ENCODE measurements at regions not wholly inside any gene's neighbourhood (a gene's known extent, or its start where the extent isn't known, plus 50 kb on each side); places are given as distances from the start of the nearest gene placed in this dataset.
"Not testable (repeated sequence)": the region's sequence is repeated elsewhere in the genome, so short reads cannot be mapped to it uniquely, and the experiment has no call there.

GRCh38 chr3:107464037-107464436 is 58.7 kb upstream of the BBX start:
- no peak overlapping the region for H2BK5ac ChIP-seq (ENCODE audit: low read depth, low read length, poor library complexity, severe bottlenecking)
- no peak overlapping the region for H4K91ac ChIP-seq (ENCODE audit: low read length)
- no peak overlapping the region for H3K4me3 ChIP-seq (ENCODE audit: insufficient read depth in 1 of 2, low read depth in 1 of 2, low read length in 2 of 2)
- H2BK12ac ChIP-seq (ENCODE audit: low read length in 2 of 2) = no peak overlapping the region
- H3K18ac ChIP-seq (ENCODE audit: low read depth in 1 of 2, low read length in 2 of 2) = peak overlapping the region in 1 of 2 experiments; percentile 12
- 96% methylated on average over 2 of the region's 2 CpGs for WGBS
- no peaks in the 10 kb centered on the region for H3K9me3 ChIP-seq (ENCODE audit: control insufficient read depth, low read length)
- H3K79me1 ChIP-seq (replicated peaks; ENCODE audit: low read length, poor library complexity, severe bottlenecking) = no peaks in the 10 kb centered on the region
- no peak overlapping the region for H3K4ac ChIP-seq (ENCODE audit: low read depth in 1 of 2, low read length in 2 of 2)
- DNase-seq = no peak
- H2BK120ac ChIP-seq (ENCODE audit: low read depth, low read length) = no peak overlapping the region
- H3K4me1 ChIP-seq (ENCODE audit: control insufficient read depth, insufficient read depth, low read depth, low read length) = no peaks in the 10 kb centered on the region
- no peak overlapping the region for H3K4me2 ChIP-seq (ENCODE audit: low read length, poor library complexity, severe bottlenecking)
- H3K27ac ChIP-seq (ENCODE audit: low read length, poor library complexity, severe bottlenecking) = no peak overlapping the region
- H3K36me3 ChIP-seq (ENCODE audit: control insufficient read depth in 1 of 2, insufficient read depth in 2 of 2, low read depth in 1 of 2, low read length in 2 of 2) = no peaks in the 10 kb centered on the region
- H3K14ac ChIP-seq (ENCODE audit: low read length in 2 of 2) = no peak overlapping the region
- peaks cover 0 to 4% of the 10 kb centered on the region in 2 experiments for H3K27me3 ChIP-seq (ENCODE audit: control insufficient read depth in 1 of 2, insufficient read depth in 1 of 2, low read length in 2 of 2)
- no peak overlapping the region for H3K23ac ChIP-seq (ENCODE audit: low read length in 2 of 2)
- H3K9ac ChIP-seq (ENCODE audit: low read length) = no peak overlapping the region
- no peak overlapping the region for H2AFZ ChIP-seq (ENCODE audit: low read depth, low read length)
- H4K8ac ChIP-seq (ENCODE audit: low read length) = no peak overlapping the region
- no peak overlapping the region for H2BK15ac ChIP-seq (ENCODE audit: low read depth, poor library complexity, severe bottlenecking)
- no peak overlapping the region for H2AK5ac ChIP-seq (ENCODE audit: low read length, severe bottlenecking)

- Histone ChIP-seq H4K8ac (ENCODE audit: low read length) (no peak overlapping the region), H3K4me1 (ENCODE audit: control insufficient read depth, insufficient read depth, low read depth, low read length) (no peaks in the 10 kb centered on the region), H3K4me3 (ENCODE audit: insufficient read depth in 1 of 2, low read depth in 1 of 2, low read length in 2 of 2) (no peak overlapping the region), H3K23ac (ENCODE audit: low read length in 2 of 2) (no peak overlapping the region), H3K4me2 (ENCODE audit: low read length, poor library complexity, severe bottlenecking) (no peak overlapping the region), H2BK12ac (ENCODE audit: low read length in 2 of 2) (no peak overlapping the region), H3K18ac (ENCODE audit: low read depth in 1 of 2, low read length in 2 of 2) (no peak overlapping the region), H3K79me1 (replicated peaks; ENCODE audit: low read length, poor library complexity, severe bottlenecking) (no peaks in the 10 kb centered on the region), H3K9me3 (ENCODE audit: control insufficient read depth, low read length) (no peaks in the 10 kb centered on the region), H3K27ac (ENCODE audit: low read length, poor library complexity, severe bottlenecking) (no peak overlapping the region), H2BK15ac (ENCODE audit: low read depth, poor library complexity, severe bottlenecking) (no peak overlapping the region), H3K9ac (ENCODE audit: low read length) (no peak overlapping the region), H2AFZ (ENCODE audit: low read depth, low read length) (no peak overlapping the region), H2AK5ac (ENCODE audit: low read length, severe bottlenecking) (no peak overlapping the region), H3K36me3 (ENCODE audit: control insufficient read depth in 1 of 2, insufficient read depth in 2 of 2, low read depth in 1 of 2, low read length in 2 of 2) (no peaks in the 10 kb centered on the region), H2BK5ac (ENCODE audit: low read depth, low read length, poor library complexity, severe bottlenecking) (no peak overlapping the region), H3K27me3 (ENCODE audit: control insufficient read depth in 1 of 2, insufficient read depth in 1 of 2, low read length in 2 of 2) (peaks cover 0 to 4% of the 10 kb centered on the region in 2 experiments), H3K4ac (ENCODE audit: low read depth in 1 of 2, low read length in 2 of 2) (no peak overlapping the region), H2BK120ac (ENCODE audit: low read depth, low read length) (no peak overlapping the region), H4K91ac (ENCODE audit: low read length) (no peak overlapping the region), H3K14ac (ENCODE audit: low read length in 2 of 2) (no peak overlapping the region)
- DNase-seq = no peak
- WGBS = 75% methylated on average over 2 of the region's 3 CpGs
These were observed 57.6 kb upstream of the BBX start for GRCh38 chr3:107465064-107465631.

DNA sequence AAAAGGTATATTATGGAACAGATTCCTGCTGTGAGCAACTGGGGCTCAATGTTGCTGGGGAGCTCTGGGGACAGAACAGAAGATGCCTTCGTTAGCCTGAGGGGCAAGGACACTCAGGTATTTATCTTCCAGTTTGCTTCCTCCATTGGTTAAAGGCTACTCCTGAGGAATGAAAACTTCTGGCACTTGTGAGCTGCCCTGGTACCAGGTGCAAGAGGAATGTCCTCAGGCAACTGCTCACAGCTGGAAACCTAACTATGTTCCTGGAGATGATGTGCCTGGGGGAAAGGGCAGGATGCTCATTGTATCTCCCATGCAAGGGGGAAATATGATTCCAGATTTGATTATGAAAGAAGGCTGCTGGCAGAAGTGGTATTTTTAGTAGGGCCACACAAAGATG is 54.0 kb upstream of the BBX start:
- no peak overlapping the region for H3K23ac ChIP-seq (ENCODE audit: low read length in 2 of 2)
- H3K27me3 ChIP-seq (ENCODE audit: control insufficient read depth in 1 of 2, insufficient read depth in 1 of 2, low read length in 2 of 2) = peaks cover 0 to 4% of the 10 kb centered on the region in 2 experiments
- no peak for DNase-seq
- WGBS = 87% methylated on average over 1 of the region's 1 CpG
- no peak overlapping the region for H2AK5ac ChIP-seq (ENCODE audit: low read length, severe bottlenecking)
- no peak overlapping the region for H4K91ac ChIP-seq (ENCODE audit: low read length)
- no peaks in the 10 kb centered on the region for H3K79me1 ChIP-seq (replicated peaks; ENCODE audit: low read length, poor library complexity, severe bottlenecking)
- H2BK15ac ChIP-seq (ENCODE audit: low read depth, poor library complexity, severe bottlenecking) = no peak overlapping the region
- H3K9me3 ChIP-seq (ENCODE audit: control insufficient read depth, low read length) = no peaks in the 10 kb centered on the region
- no peak overlapping the region for H3K27ac ChIP-seq (ENCODE audit: low read length, poor library complexity, severe bottlenecking)
- H2BK12ac ChIP-seq (ENCODE audit: low read length in 2 of 2) = no peak overlapping the region
- H3K4me2 ChIP-seq (ENCODE audit: low read length, poor library complexity, severe bottlenecking) = no peak overlapping the region
- no peak overlapping the region for H3K4ac ChIP-seq (ENCODE audit: low read depth in 1 of 2, low read length in 2 of 2)
- no peak overlapping the region for H3K9ac ChIP-seq (ENCODE audit: low read length)
- no peak overlapping the region for H3K18ac ChIP-seq (ENCODE audit: low read depth in 1 of 2, low read length in 2 of 2)
- no peak overlapping the region for H2BK5ac ChIP-seq (ENCODE audit: low read depth, low read length, poor library complexity, severe bottlenecking)
- no peaks in the 10 kb centered on the region for H3K4me1 ChIP-seq (ENCODE audit: control insufficient read depth, insufficient read depth, low read depth, low read length)
- no peak overlapping the region for H2AFZ ChIP-seq (ENCODE audit: low read depth, low read length)
- no peak overlapping the region for H2BK120ac ChIP-seq (ENCODE audit: low read depth, low read length)
- no peaks in the 10 kb centered on the region for H3K36me3 ChIP-seq (ENCODE audit: control insufficient read depth in 1 of 2, insufficient read depth in 2 of 2, low read depth in 1 of 2, low read length in 2 of 2)
- H3K4me3 ChIP-seq (ENCODE audit: insufficient read depth in 1 of 2, low read depth in 1 of 2, low read length in 2 of 2) = no peak overlapping the region
- no peak overlapping the region for H4K8ac ChIP-seq (ENCODE audit: low read length)
- no peak overlapping the region for H3K14ac ChIP-seq (ENCODE audit: low read length in 2 of 2)

GRCh38 chr3:107470496-107470895 is 52.3 kb upstream of the BBX start:
- not testable (repeated sequence) for H3K4me1 ChIP-seq (ENCODE audit: control insufficient read depth, insufficient read depth, low read depth, low read length); H3K18ac ChIP-seq (ENCODE audit: low read depth in 1 of 2, low read length in 2 of 2); H2BK5ac ChIP-seq (ENCODE audit: low read depth, low read length, poor library complexity, severe bottlenecking); H3K14ac ChIP-seq (ENCODE audit: low read length in 2 of 2); H3K4ac ChIP-seq (ENCODE audit: low read depth in 1 of 2, low read length in 2 of 2); H2BK120ac ChIP-seq (ENCODE audit: low read depth, low read length); H2AK5ac ChIP-seq (ENCODE audit: low read length, severe bottlenecking); H4K91ac ChIP-seq (ENCODE audit: low read length); H3K27me3 ChIP-seq (ENCODE audit: control insufficient read depth in 1 of 2, insufficient read depth in 1 of 2, low read length in 2 of 2); H2BK12ac ChIP-seq (ENCODE audit: low read length in 2 of 2); H3K36me3 ChIP-seq (ENCODE audit: control insufficient read depth in 1 of 2, insufficient read depth in 2 of 2, low read depth in 1 of 2, low read length in 2 of 2); H3K79me1 ChIP-seq (replicated peaks; ENCODE audit: low read length, poor library complexity, severe bottlenecking); H2BK15ac ChIP-seq (ENCODE audit: low read depth, poor library complexity, severe bottlenecking); H4K8ac ChIP-seq (ENCODE audit: low read length); H3K23ac ChIP-seq (ENCODE audit: low read length in 2 of 2); H2AFZ ChIP-seq (ENCODE audit: low read depth, low read length); H3K4me3 ChIP-seq (ENCODE audit: insufficient read depth in 1 of 2, low read depth in 1 of 2, low read length in 2 of 2); H3K27ac ChIP-seq (ENCODE audit: low read length, poor library complexity, severe bottlenecking); DNase-seq; H3K4me2 ChIP-seq (ENCODE audit: low read length, poor library complexity, severe bottlenecking); H3K9ac ChIP-seq (ENCODE audit: low read length); H3K9me3 ChIP-seq (ENCODE audit: control insufficient read depth, low read length)
- 38% methylated on average over 8 of the region's 8 CpGs for WGBS

Measured in mesenchymal stem cell (in vitro differentiated cells and primary cell).